ENCODE measurements at regions not wholly inside any gene's neighbourhood (a gene's known extent, or its start where the extent isn't known, plus 50 kb on each side); places are given as distances from the start of the nearest gene placed in this dataset.
A peak's percentile ranks its signal among the peaks of the same experiment; 100 is the strongest.

DNA sequence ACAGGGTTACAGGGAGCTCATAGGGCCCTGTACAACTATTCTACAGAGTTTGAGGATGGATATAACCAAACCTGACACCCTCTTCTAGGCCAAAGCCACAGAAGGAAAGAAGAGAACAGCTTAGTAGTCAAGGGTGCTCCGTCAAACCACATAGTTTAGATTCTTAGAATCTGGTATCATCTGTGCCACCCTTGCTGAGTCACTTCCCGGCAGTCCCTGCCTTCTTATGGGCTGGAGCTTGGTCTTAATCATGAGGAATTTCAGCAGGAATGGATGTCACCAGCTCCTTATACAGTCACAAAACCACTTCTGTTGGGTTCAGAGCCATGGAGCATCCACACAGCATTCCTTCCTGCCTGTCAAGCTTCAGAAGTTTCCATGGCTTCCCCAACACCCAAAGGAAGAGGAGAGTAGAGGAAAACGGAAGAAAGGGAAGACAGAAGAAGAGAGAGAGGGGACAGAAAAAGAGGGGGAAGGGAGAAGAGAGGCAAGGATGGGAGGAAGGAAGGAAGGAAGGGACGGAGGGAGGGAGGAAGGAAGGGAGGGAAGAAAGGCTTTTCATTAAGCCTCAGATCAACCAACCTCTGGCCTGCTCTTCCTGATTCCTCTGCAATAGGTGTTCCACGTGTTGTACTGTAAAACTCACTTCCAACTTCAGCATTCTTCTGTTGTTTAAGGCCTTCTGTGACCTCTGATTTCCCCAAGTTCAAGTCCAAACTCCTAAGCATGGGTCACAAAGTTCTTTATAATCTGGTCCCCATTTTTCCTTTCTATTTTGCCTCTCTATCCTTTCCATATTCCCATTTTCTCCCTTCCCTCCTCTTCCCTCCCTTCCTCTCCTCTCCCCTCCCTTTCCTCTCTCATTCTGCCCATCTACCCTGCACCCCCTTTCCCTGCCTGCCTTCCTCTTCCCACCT, 246.1 kb upstream of the TNP1 start:
- Histone ChIP-seq H3K9me3 (ENCODE audit: control insufficient read depth, low read length) (peaks cover under 1% of the 10 kb centered on the region), H3K4me1 (ENCODE audit: control insufficient read depth in 1 of 2, insufficient read depth in 2 of 2, low read length in 2 of 2) (peaks cover 0 to 5% of the 10 kb centered on the region in 2 donors), H3K27ac (ENCODE audit: low read depth in 1 of 2, low read length in 2 of 2) (peak overlapping the region; percentile 95 to 99), H3K4me3 (ENCODE audit: low read length in 2 of 2) (no peak overlapping the region), H3K36me3 (ENCODE audit: control insufficient read depth in 1 of 2, insufficient read depth in 2 of 2, low read length in 1 of 2) (no peaks in the 10 kb centered on the region), H3K27me3 (ENCODE audit: control insufficient read depth in 1 of 2, insufficient read depth in 2 of 2, low read length in 1 of 2) (no peaks in the 10 kb centered on the region)
- DNase-seq (peak; percentile 80 to 88), ATAC-seq (ENCODE audit: low FRiP score) (peak; percentile 76)
- intact Hi-C loops (cut with DNase I) = loop anchor here (5.0 to 10.0 kb wide), 4 partner anchors 131 to 809 kb away; partner anchors contain the start of gene IGFBP5 (in 1 of the 2)
- 49 to 50% methylated on average over 5 of the region's 5 CpGs for WGBS, 2 donors

DNA sequence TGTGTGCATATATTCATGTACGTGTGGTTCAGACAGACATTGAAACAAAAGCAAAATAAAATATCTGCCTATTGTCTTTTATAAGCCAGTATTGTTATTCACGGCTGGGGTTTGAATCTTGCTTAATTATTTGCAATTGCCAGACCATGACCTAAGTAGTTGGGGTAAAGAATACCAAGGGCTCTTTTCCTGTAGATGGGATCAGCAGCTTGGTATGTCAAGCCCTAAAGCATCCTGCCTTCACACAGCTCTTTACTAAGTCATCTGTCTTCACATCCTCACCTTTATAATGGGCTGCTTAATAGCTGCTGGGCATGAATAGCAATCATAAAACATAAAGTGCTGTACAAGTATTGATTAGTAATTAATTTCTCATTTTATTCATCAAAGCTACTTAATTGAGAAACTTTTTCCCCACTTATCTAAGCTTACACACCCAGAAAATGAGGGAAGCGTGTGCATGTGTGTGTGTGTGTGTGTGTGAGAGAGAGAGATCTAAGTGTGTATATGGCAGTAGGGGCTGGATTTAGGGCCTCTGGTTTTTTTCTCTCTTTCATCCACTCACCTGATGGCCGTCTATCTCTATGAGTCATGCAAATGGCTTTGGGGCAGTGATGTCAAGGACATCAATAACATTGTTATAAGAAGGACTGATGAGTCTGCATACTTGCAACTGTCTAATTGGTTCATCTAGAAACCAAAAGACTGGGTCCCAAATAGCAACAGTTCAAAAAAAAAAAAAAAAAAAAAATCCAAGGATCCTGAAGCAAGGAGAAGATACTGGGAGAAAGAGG, 244.1 kb upstream of the TNP1 start:
- WGBS, 2 donors = 79 to 81% methylated on average over 4 of the region's 4 CpGs
- H3K4me1 ChIP-seq (ENCODE audit: control insufficient read depth in 1 of 2, insufficient read depth in 2 of 2, low read length in 2 of 2) = peaks cover 3 to 5% of the 10 kb centered on the region in 2 donors
- H3K4me3 ChIP-seq (ENCODE audit: low read length in 2 of 2) = no peak overlapping the region
- H3K27me3 ChIP-seq (ENCODE audit: control insufficient read depth in 1 of 2, insufficient read depth in 2 of 2, low read length in 1 of 2) = no peaks in the 10 kb centered on the region
- DNase-seq = no peak
- no peak for ATAC-seq (ENCODE audit: low FRiP score)
- intact Hi-C loops (cut with DNase I) = loop anchor here (10.0 kb wide), 3 partner anchors 129 to 811 kb away; no protein-coding TSS in a partner anchor
- H3K27ac ChIP-seq (ENCODE audit: low read depth in 1 of 2, low read length in 2 of 2) = peak overlapping the region; percentile 57 to 95
- peaks cover 1% of the 10 kb centered on the region for H3K9me3 ChIP-seq (ENCODE audit: control insufficient read depth, low read length)
- H3K36me3 ChIP-seq (ENCODE audit: control insufficient read depth in 1 of 2, insufficient read depth in 2 of 2, low read length in 1 of 2) = no peaks in the 10 kb centered on the region

DNA sequence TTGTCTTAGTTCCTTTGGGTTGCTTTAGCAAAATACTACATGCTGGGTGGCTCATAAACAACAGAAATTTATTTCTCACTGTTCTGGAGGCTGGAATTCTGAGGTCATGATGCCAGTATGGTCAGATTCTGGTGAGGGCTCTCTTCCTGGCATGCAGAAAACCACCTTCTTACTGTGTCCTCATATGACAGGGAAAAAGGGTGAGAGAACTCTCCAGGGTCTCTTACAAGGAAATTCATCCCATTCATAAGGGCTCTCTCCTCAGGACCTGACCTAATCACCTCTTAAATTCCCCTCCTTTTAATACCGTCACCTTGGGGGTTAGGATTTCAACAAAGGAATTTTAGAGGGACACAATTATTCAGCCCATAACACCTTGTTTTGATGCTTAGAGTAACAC, 243.1 kb upstream of the TNP1 start:
- Histone ChIP-seq H3K4me1 (ENCODE audit: control insufficient read depth in 1 of 2, insufficient read depth in 2 of 2, low read length in 2 of 2) (peaks cover 3 to 5% of the 10 kb centered on the region in 2 donors), H3K4me3 (ENCODE audit: low read length in 2 of 2) (no peak overlapping the region), H3K27me3 (ENCODE audit: control insufficient read depth in 1 of 2, insufficient read depth in 2 of 2, low read length in 1 of 2) (no peaks in the 10 kb centered on the region), H3K9me3 (ENCODE audit: control insufficient read depth, low read length) (peaks cover 1% of the 10 kb centered on the region), H3K36me3 (ENCODE audit: control insufficient read depth in 1 of 2, insufficient read depth in 2 of 2, low read length in 1 of 2) (no peaks in the 10 kb centered on the region), H3K27ac (ENCODE audit: low read depth in 1 of 2, low read length in 2 of 2) (no peak overlapping the region)
- intact Hi-C loops (cut with DNase I) = loop anchor here (10.0 kb wide), 3 partner anchors 128 to 812 kb away; no protein-coding TSS in a partner anchor
- WGBS, 2 donors = 91 to 96% methylated on average over 1 of the region's 1 CpG
- no peak for ATAC-seq (ENCODE audit: low FRiP score)
- DNase-seq = no peak

DNA sequence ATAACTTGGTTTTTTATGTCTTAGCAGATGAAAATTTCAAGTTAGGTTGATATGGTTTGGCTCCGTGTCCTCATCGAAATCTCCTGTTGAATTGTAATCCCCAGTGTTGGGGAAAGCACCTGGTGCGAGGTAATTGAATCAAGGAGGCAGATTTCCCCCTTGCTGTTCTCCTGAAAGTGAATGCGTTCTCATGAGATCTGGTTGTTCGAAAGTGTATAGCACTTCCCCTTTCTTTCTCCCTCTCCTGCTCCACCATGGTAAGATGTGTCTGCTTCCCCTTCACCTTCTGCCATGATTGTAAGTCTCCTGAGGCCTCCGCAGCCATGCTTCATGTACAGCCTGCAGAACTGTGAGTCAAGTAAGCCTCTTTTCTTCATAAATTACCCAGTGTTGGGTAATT, 242.1 kb upstream of the TNP1 start:
- ATAC-seq (ENCODE audit: low FRiP score) = no peak
- peaks cover 1% of the 10 kb centered on the region for H3K9me3 ChIP-seq (ENCODE audit: control insufficient read depth, low read length)
- no peaks in the 10 kb centered on the region for H3K27me3 ChIP-seq (ENCODE audit: control insufficient read depth in 1 of 2, insufficient read depth in 2 of 2, low read length in 1 of 2)
- H3K4me1 ChIP-seq (ENCODE audit: control insufficient read depth in 1 of 2, insufficient read depth in 2 of 2, low read length in 2 of 2) = peaks cover 3 to 5% of the 10 kb centered on the region in 2 donors
- 95 to 99% methylated on average over 6 of the region's 6 CpGs for WGBS, 2 donors
- H3K27ac ChIP-seq (ENCODE audit: low read depth in 1 of 2, low read length in 2 of 2) = no peak overlapping the region
- no peak for DNase-seq
- no peaks in the 10 kb centered on the region for H3K36me3 ChIP-seq (ENCODE audit: control insufficient read depth in 1 of 2, insufficient read depth in 2 of 2, low read length in 1 of 2)
- H3K4me3 ChIP-seq (ENCODE audit: low read length in 2 of 2) = no peak overlapping the region
- intact Hi-C loops (cut with DNase I) = loop anchor here (10.0 kb wide), 3 partner anchors 127 to 813 kb away; no protein-coding TSS in a partner anchor

DNA sequence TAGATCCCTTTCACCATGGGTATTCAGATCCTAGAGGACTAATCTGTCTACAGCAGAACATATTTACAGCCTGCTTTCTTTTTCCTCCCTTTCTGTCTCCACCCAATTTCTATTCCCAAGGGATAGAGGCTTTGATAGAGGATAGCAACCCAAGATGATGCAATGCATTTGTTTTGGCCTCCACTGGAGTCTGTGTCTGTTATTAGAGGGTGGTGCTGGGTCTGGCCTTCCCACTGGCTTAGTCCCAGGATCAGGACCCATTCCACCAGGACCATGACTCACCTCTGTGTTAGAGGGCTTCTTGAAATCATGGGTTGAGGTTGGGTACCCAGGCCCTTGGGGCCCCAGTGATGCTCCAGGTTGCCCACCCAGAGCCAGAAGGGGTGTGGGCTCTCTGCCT, 239.7 kb upstream of the TNP1 start:
- Histone ChIP-seq H3K27me3 (ENCODE audit: control insufficient read depth in 1 of 2, insufficient read depth in 2 of 2, low read length in 1 of 2) (peaks cover 0 to 2% of the 10 kb centered on the region in 2 donors), H3K9me3 (ENCODE audit: control insufficient read depth, low read length) (peaks cover 1% of the 10 kb centered on the region), H3K27ac (ENCODE audit: low read depth in 1 of 2, low read length in 2 of 2) (no peak overlapping the region), H3K4me1 (ENCODE audit: control insufficient read depth in 1 of 2, insufficient read depth in 2 of 2, low read length in 2 of 2) (peaks cover 0 to 3% of the 10 kb centered on the region in 2 donors), H3K36me3 (ENCODE audit: control insufficient read depth in 1 of 2, insufficient read depth in 2 of 2, low read length in 1 of 2) (no peaks in the 10 kb centered on the region), H3K4me3 (ENCODE audit: low read length in 2 of 2) (no peak overlapping the region)
- peak; percentile 71 to 75 for DNase-seq
- peak; percentile 90 for ATAC-seq (ENCODE audit: low FRiP score)
- intact Hi-C loops (cut with DNase I) = loop anchor here in 1 of 2 donors (5.0 kb wide), 1 partner anchor 42 kb away; no protein-coding TSS in a partner anchor

DNA sequence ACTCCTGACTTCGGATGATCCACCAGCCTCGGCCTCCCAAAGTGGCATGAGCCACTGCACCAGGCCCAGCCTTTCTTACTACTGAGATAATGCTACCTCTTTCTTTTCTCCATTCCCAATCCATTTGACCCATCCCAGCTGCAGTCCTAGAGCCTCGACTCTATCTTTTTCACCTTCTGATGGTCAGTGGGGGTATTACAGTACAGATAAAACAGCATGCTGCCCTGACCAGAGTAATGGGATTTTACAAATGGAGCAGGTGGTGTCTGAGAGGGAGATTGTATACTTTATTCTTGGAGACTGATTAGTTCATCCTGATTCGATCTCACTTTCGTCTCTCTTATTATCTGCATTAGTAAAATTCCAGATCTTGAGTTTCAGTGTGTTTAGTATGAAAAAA, 238.6 kb upstream of the TNP1 start:
- DNase-seq (no peak), ATAC-seq (ENCODE audit: low FRiP score) (no peak)
- H3K4me1 ChIP-seq (ENCODE audit: control insufficient read depth in 1 of 2, insufficient read depth in 2 of 2, low read length in 2 of 2) = peaks cover 0 to 3% of the 10 kb centered on the region in 2 donors
- no peak overlapping the region for H3K27ac ChIP-seq (ENCODE audit: low read depth in 1 of 2, low read length in 2 of 2)
- H3K9me3 ChIP-seq (ENCODE audit: control insufficient read depth, low read length) = peaks cover 1% of the 10 kb centered on the region
- peaks cover 0 to 2% of the 10 kb centered on the region in 2 donors for H3K27me3 ChIP-seq (ENCODE audit: control insufficient read depth in 1 of 2, insufficient read depth in 2 of 2, low read length in 1 of 2)
- H3K4me3 ChIP-seq (ENCODE audit: low read length in 2 of 2) = no peak overlapping the region
- H3K36me3 ChIP-seq (ENCODE audit: control insufficient read depth in 1 of 2, insufficient read depth in 2 of 2, low read length in 1 of 2) = no peaks in the 10 kb centered on the region
- 84 to 89% methylated on average over 5 of the region's 5 CpGs for WGBS, 2 donors
- intact Hi-C loops (cut with DNase I) = loop anchor here in 1 of 2 donors (5.0 kb wide), 1 partner anchor 41 kb away; no protein-coding TSS in a partner anchor

DNA sequence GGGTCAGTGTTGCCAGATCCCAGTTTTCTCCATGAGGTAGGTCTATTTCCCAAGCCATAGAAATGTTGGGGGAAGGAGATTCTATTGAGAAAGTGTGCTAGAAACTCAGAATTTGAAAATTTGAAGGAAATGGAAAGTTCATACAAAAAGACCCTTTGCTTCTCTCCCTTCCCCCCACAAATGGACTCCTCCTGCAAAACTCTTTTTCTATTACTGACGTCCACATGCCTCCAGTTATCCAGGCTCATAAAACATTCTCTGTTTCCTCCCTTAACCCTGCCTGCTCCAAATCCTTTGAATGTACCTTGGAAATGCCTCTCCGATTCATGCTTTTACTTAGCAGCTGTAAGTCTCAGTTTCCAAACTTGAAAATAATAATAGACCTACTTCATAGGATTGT, 237.5 kb upstream of the TNP1 start:
- no peak for DNase-seq
- Histone ChIP-seq H3K4me1 (ENCODE audit: control insufficient read depth in 1 of 2, insufficient read depth in 2 of 2, low read length in 2 of 2) (peaks cover 0 to 3% of the 10 kb centered on the region in 2 donors), H3K27ac (ENCODE audit: low read depth in 1 of 2, low read length in 2 of 2) (no peak overlapping the region), H3K36me3 (ENCODE audit: control insufficient read depth in 1 of 2, insufficient read depth in 2 of 2, low read length in 1 of 2) (no peaks in the 10 kb centered on the region), H3K9me3 (ENCODE audit: control insufficient read depth, low read length) (peaks cover 1% of the 10 kb centered on the region), H3K27me3 (ENCODE audit: control insufficient read depth in 1 of 2, insufficient read depth in 2 of 2, low read length in 1 of 2) (peaks cover 0 to 2% of the 10 kb centered on the region in 2 donors), H3K4me3 (ENCODE audit: low read length in 2 of 2) (no peak overlapping the region)
- no peak for ATAC-seq (ENCODE audit: low FRiP score)
- intact Hi-C loops (cut with DNase I) = loop anchor here in 1 of 2 donors (5.0 kb wide), 1 partner anchor 40 kb away; no protein-coding TSS in a partner anchor
- WGBS, 2 donors = 75 to 78% methylated on average over 2 of the region's 2 CpGs

DNA sequence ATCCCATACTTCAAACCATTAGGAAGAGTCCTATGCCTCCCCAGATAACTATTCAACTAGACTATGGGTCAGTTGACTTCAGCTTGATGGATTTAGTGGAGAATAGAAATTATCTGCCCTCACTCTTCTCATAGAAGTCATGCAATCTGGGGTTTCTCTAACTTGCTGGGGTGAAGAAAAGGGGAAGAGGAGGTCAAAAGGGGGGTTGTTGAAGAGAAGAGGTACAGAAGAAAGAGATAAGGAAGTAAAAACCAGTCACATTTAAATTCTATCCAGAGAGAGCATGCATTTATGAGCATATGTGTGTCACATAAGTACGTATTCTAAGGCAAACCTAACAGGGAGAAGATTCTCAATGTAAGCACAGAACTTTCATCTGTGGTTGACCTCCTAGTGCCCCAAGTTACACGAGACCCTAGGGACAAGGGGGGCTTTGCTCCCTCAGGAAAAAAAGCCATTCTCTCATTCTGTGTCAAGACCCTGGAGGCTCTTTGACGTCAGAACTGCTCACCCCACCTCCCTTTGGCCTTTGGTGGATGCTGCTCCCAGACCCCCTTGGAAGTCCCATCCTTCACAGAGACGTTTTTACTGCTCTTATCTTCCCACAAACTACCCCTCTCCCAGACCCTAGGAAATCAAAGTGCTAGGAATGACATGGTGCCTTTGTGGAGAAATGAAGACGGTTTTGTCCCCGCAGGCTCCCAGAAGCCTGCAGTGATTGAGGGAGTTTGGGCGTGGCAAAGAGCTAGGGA, 236.8 kb upstream of the TNP1 start:
- Histone ChIP-seq H3K9me3 (ENCODE audit: control insufficient read depth, low read length) (peaks cover 1% of the 10 kb centered on the region), H3K36me3 (ENCODE audit: control insufficient read depth in 1 of 2, insufficient read depth in 2 of 2, low read length in 1 of 2) (no peaks in the 10 kb centered on the region), H3K4me1 (ENCODE audit: control insufficient read depth in 1 of 2, insufficient read depth in 2 of 2, low read length in 2 of 2) (peaks cover 0 to 3% of the 10 kb centered on the region in 2 donors), H3K27ac (ENCODE audit: low read depth in 1 of 2, low read length in 2 of 2) (no peak overlapping the region), H3K27me3 (ENCODE audit: control insufficient read depth in 1 of 2, insufficient read depth in 2 of 2, low read length in 1 of 2) (peaks cover 0 to 2% of the 10 kb centered on the region in 2 donors), H3K4me3 (ENCODE audit: low read length in 2 of 2) (no peak overlapping the region)
- no peak for DNase-seq
- intact Hi-C loops (cut with DNase I) = loop anchor here in 1 of 2 donors (5.0 kb wide), 1 partner anchor 39 kb away; no protein-coding TSS in a partner anchor
- WGBS, 2 donors = 94 to 95% methylated on average over 7 of the region's 7 CpGs
- no peak for ATAC-seq (ENCODE audit: low FRiP score)

Measured in aorta (tissue), 5 donors.